ENCODE measurements at regions not wholly inside any gene's neighbourhood (a gene's known extent, or its start where the extent isn't known, plus 50 kb on each side); places are given as distances from the start of the nearest gene placed in this dataset.
"Not testable (repeated sequence)": the region's sequence is repeated elsewhere in the genome, so short reads cannot be mapped to it uniquely, and the experiment has no call there.

- H3K79me1 ChIP-seq (ENCODE audit: low read depth, low read length); CTCF ChIA-PET (ENCODE audit: partially characterized antibody); H4K5ac ChIP-seq (ENCODE audit: insufficient read length, low read depth, low read length); H3K4me1 ChIP-seq (replicated peaks in 1 of 4; ENCODE audit: control insufficient read depth in 3 of 4, insufficient read depth in 4 of 4, low read length in 3 of 4); H3K4ac ChIP-seq (replicated peaks; ENCODE audit: insufficient read length, low read depth, low read length); H2BK5ac ChIP-seq (ENCODE audit: low read depth, low read length); H2BK20ac ChIP-seq (ENCODE audit: low read length); H3K36me3 ChIP-seq (ENCODE audit: control insufficient read depth in 2 of 4, insufficient read depth in 4 of 4, low read length in 3 of 4); H3K4me2 ChIP-seq (ENCODE audit: insufficient read depth in 1 of 2, low read depth in 2 of 2, low read length in 2 of 2); H4K91ac ChIP-seq (replicated peaks; ENCODE audit: insufficient read length, low read length); H3K23me2 ChIP-seq (ENCODE audit: low read depth, low read length); H3K18ac ChIP-seq (ENCODE audit: extremely low read depth, low read length); H4K8ac ChIP-seq (ENCODE audit: extremely low read depth, insufficient read depth, low read length); H4K20me1 ChIP-seq (replicated peaks in 1 of 2; ENCODE audit: control insufficient read depth in 1 of 2, insufficient read depth in 2 of 2, low read length in 2 of 2); H3K23ac ChIP-seq (ENCODE audit: insufficient read length); H3K4me3 ChIP-seq (ENCODE audit: extremely low read depth in 1 of 4, insufficient read depth in 2 of 4, low read depth in 3 of 4, low read length in 4 of 4); H3K56ac ChIP-seq (replicated peaks; ENCODE audit: insufficient read length, low read depth, low read length); H3K27ac ChIP-seq (ENCODE audit: low read depth, low read length); H2BK15ac ChIP-seq (ENCODE audit: low read length); H3K27me3 ChIP-seq (replicated peaks in 1 of 4; ENCODE audit: control insufficient read depth in 3 of 4, extremely low read depth in 1 of 4, insufficient read depth in 3 of 4, low read length in 3 of 4); H3K9ac ChIP-seq (replicated peaks in 1 of 4; ENCODE audit: extremely low read depth in 1 of 4, low read depth in 3 of 4, low read length in 3 of 4); H3K14ac ChIP-seq (ENCODE audit: insufficient read length); H3K9me3 ChIP-seq (ENCODE audit: insufficient read depth in 2 of 2, low read depth in 1 of 2, low read length in 1 of 2); H2AFZ ChIP-seq (ENCODE audit: low read length); H2BK120ac ChIP-seq (replicated peaks; ENCODE audit: low read depth, low read length); H3K79me2 ChIP-seq (ENCODE audit: control insufficient read depth in 1 of 2, insufficient read depth in 2 of 2, low read length in 2 of 2); DNase-seq (ENCODE audit: low read depth in 1 of 2, low spot score in 2 of 2); POLR2A ChIA-PET (ENCODE audit: partially characterized antibody); H2AK5ac ChIP-seq (ENCODE audit: low read depth, low read length); FAIRE-seq; H2BK12ac ChIP-seq (ENCODE audit: low read depth, low read length): not testable (repeated sequence)
- WGBS, 2 experiments (ENCODE audit: extremely low coverage in 1 of 2, insufficient coverage in 1 of 2, insufficient read length in 1 of 2, insufficient replicate concordance in 2 of 2, low coverage in 1 of 2, low lambda C conversion rate in 2 of 2, missing lambda C conversion rate in 1 of 2): 64% methylated on average over 7 of the region's 7 CpGs; no CpG with 5 or more reads in 1 of the 2 experiments
These were observed 58.4 kb upstream of the CLEC6A start for GRCh38 chr12:8397378-8397777.

GRCh38 chr12:8399496-8400034 is 56.2 kb upstream of the CLEC6A start:
- H4K5ac ChIP-seq (ENCODE audit: insufficient read length, low read depth, low read length); H3K23ac ChIP-seq (ENCODE audit: insufficient read length); H2BK5ac ChIP-seq (ENCODE audit: low read depth, low read length); H3K14ac ChIP-seq (ENCODE audit: insufficient read length); H3K4me1 ChIP-seq (replicated peaks in 1 of 4; ENCODE audit: control insufficient read depth in 3 of 4, insufficient read depth in 4 of 4, low read length in 3 of 4); H3K4me3 ChIP-seq (ENCODE audit: extremely low read depth in 1 of 4, insufficient read depth in 2 of 4, low read depth in 3 of 4, low read length in 4 of 4); H3K9ac ChIP-seq (replicated peaks in 1 of 4; ENCODE audit: extremely low read depth in 1 of 4, low read depth in 3 of 4, low read length in 3 of 4); POLR2A ChIA-PET (ENCODE audit: partially characterized antibody); H4K20me1 ChIP-seq (replicated peaks in 1 of 2; ENCODE audit: control insufficient read depth in 1 of 2, insufficient read depth in 2 of 2, low read length in 2 of 2); H4K8ac ChIP-seq (ENCODE audit: extremely low read depth, insufficient read depth, low read length); H3K9me3 ChIP-seq (ENCODE audit: insufficient read depth in 2 of 2, low read depth in 1 of 2, low read length in 1 of 2); CTCF ChIA-PET (ENCODE audit: partially characterized antibody); H2AK5ac ChIP-seq (ENCODE audit: low read depth, low read length); H2BK15ac ChIP-seq (ENCODE audit: low read length); H3K27me3 ChIP-seq (replicated peaks in 1 of 4; ENCODE audit: control insufficient read depth in 3 of 4, extremely low read depth in 1 of 4, insufficient read depth in 3 of 4, low read length in 3 of 4); H3K4me2 ChIP-seq (ENCODE audit: insufficient read depth in 1 of 2, low read depth in 2 of 2, low read length in 2 of 2); H2BK120ac ChIP-seq (replicated peaks; ENCODE audit: low read depth, low read length); H3K27ac ChIP-seq (ENCODE audit: low read depth, low read length); H3K18ac ChIP-seq (ENCODE audit: extremely low read depth, low read length); H3K36me3 ChIP-seq (ENCODE audit: control insufficient read depth in 2 of 4, insufficient read depth in 4 of 4, low read length in 3 of 4); H3K4ac ChIP-seq (replicated peaks; ENCODE audit: insufficient read length, low read depth, low read length); H2AFZ ChIP-seq (ENCODE audit: low read length); FAIRE-seq; H4K91ac ChIP-seq (replicated peaks; ENCODE audit: insufficient read length, low read length); H2BK12ac ChIP-seq (ENCODE audit: low read depth, low read length); H3K79me2 ChIP-seq (ENCODE audit: control insufficient read depth in 1 of 2, insufficient read depth in 2 of 2, low read length in 2 of 2); H3K79me1 ChIP-seq (ENCODE audit: low read depth, low read length); H3K23me2 ChIP-seq (ENCODE audit: low read depth, low read length); H3K56ac ChIP-seq (replicated peaks; ENCODE audit: insufficient read length, low read depth, low read length): not testable (repeated sequence)
- H2BK20ac ChIP-seq (ENCODE audit: low read length): 0 out of 2 replicates have a peak overlapping the region, but pooled peaks have one; percentile 21
- DNase-seq (ENCODE audit: low read depth in 1 of 2, low spot score in 2 of 2): peak in 1 of 2 experiments; percentile 35
- 86% methylated on average over 13 of the region's 13 CpGs; no CpG with 5 or more reads in 1 of the 2 experiments for WGBS, 2 experiments (ENCODE audit: extremely low coverage in 1 of 2, insufficient coverage in 1 of 2, insufficient read length in 1 of 2, insufficient replicate concordance in 2 of 2, low coverage in 1 of 2, low lambda C conversion rate in 2 of 2, missing lambda C conversion rate in 1 of 2)
